ENCODE measurements at regions not wholly inside any gene's neighbourhood (a gene's known extent, or its start where the extent isn't known, plus 50 kb on each side); places are given as distances from the start of the nearest gene placed in this dataset.
"Not testable (repeated sequence)": the region's sequence is repeated elsewhere in the genome, so short reads cannot be mapped to it uniquely, and the experiment has no call there.

DNA sequence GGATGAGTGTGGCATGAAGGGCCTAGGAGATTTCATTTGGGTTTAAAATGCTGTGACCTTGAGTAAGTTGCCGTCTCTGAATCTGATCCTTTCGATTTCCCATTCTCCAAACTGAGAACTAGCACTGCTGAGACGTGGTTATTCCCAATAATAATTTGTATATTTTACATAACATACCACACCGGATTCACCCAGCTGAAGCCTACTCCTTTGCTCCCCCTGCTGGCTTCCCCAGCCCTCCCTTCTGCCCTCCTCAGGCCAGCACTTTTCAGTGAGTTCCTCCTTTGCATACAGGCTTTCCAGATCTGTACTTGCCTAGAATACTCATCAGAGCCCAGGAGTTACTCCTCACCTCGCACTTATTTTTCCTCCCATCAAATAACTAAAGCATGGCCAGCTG lies 255.1 kb downstream of the OR4F29 start:
- POLR2A ChIA-PET; H3K36me3 Mint-ChIP-seq (ENCODE audit: insufficient read depth, unreplicated experiment); H3K9me3 Mint-ChIP-seq (ENCODE audit: unreplicated experiment); DNase-seq; H3K36me3 ChIP-seq (ENCODE audit: control insufficient read depth, insufficient read depth, low read length); H3K4me3 ChIP-seq (ENCODE audit: low read depth, low read length); H3K4me1 ChIP-seq; H3K27ac Mint-ChIP-seq (ENCODE audit: unreplicated experiment); BruUV-seq (replicated peaks); intact Hi-C loops (cut with micrococcal nuclease; ENCODE audit: unreplicated experiment); H3K9me3 ChIP-seq; H3K27me3 ChIP-seq (replicated peaks; ENCODE audit: control insufficient read depth, insufficient read depth, low read length); H3K4me1 Mint-ChIP-seq (ENCODE audit: low read depth, unreplicated experiment); CTCF ChIA-PET; H3K4me3 Mint-ChIP-seq (ENCODE audit: unreplicated experiment); H3K27me3 Mint-ChIP-seq (ENCODE audit: insufficient read depth, unreplicated experiment): not testable (repeated sequence)

DNA sequence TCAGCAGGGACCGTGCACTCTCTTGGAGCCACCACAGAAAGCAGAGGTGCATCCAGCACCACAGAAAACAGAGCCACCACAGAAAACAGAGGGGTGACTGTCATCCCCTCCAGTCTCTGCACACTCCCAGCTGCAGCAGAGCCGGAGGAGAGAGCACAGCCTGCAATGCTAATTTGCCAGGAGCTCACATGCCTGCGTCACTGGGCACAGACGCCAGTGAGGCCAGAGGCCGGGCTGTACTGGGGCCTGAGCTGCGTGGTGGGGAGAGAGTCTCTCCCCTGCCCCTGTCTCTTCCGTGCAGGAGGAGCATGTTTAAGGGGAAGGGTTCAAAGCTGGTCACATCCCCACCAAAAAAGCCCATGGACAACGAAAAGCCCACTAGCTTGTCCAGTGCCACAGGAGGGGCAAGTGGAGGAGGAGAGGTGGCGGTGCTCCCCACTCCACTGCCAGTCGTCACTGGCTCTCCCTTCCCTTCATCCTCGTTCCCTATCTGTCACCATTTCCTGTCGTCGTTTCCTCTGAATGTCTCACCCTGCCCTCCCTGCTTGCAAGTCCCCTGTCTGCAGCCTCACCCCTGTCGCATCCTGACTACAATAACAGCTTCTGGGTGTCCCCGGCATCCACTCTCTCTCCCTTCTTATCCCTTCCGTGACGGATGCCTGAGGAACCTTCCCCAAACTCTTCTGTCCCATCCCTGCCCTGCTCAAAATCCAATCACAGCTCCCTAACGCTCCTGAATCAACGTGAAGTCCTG lies 260.0 kb downstream of the OR4F29 start:
- H3K36me3 ChIP-seq (ENCODE audit: control insufficient read depth, insufficient read depth, low read length); H3K27me3 ChIP-seq (replicated peaks; ENCODE audit: control insufficient read depth, insufficient read depth, low read length); H3K4me3 Mint-ChIP-seq (ENCODE audit: unreplicated experiment); intact Hi-C loops (cut with micrococcal nuclease; ENCODE audit: unreplicated experiment); H3K9me3 ChIP-seq; POLR2A ChIA-PET; H3K4me3 ChIP-seq (ENCODE audit: low read depth, low read length); H3K4me1 Mint-ChIP-seq (ENCODE audit: low read depth, unreplicated experiment); H3K36me3 Mint-ChIP-seq (ENCODE audit: insufficient read depth, unreplicated experiment); H3K4me1 ChIP-seq; H3K9me3 Mint-ChIP-seq (ENCODE audit: unreplicated experiment); CTCF ChIA-PET; H3K27me3 Mint-ChIP-seq (ENCODE audit: insufficient read depth, unreplicated experiment); H3K27ac Mint-ChIP-seq (ENCODE audit: unreplicated experiment): not testable (repeated sequence)
- DNase-seq: peak; percentile 22 to 44
- BruUV-seq (replicated peaks): TSS peak; percentile 12

DNA sequence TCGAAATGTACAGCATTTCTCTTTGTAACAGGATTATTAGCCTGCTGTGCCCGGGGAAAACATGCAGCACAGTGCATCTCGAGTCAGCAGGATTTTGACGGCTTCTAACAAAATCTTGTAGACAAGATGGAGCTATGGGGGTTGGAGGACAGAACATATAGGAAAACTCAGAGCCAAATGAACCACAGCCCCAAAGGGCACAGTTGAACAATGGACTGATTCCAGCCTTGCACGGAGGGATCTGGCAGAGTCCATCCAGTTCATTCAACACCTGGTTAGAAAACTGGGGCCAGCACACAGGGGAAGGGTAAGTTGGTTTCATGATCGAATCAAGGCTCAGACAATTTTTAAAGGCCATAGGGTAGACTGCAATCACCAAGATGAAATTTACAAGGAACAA lies 260.8 kb downstream of the OR4F29 start:
- H3K36me3 Mint-ChIP-seq (ENCODE audit: insufficient read depth, unreplicated experiment); H3K36me3 ChIP-seq (ENCODE audit: control insufficient read depth, insufficient read depth, low read length); H3K27ac Mint-ChIP-seq (ENCODE audit: unreplicated experiment); BruUV-seq (replicated peaks); H3K4me3 ChIP-seq (ENCODE audit: low read depth, low read length); intact Hi-C loops (cut with micrococcal nuclease; ENCODE audit: unreplicated experiment); H3K27me3 Mint-ChIP-seq (ENCODE audit: insufficient read depth, unreplicated experiment); H3K4me1 ChIP-seq; H3K4me1 Mint-ChIP-seq (ENCODE audit: low read depth, unreplicated experiment); H3K4me3 Mint-ChIP-seq (ENCODE audit: unreplicated experiment); H3K9me3 ChIP-seq; POLR2A ChIA-PET; CTCF ChIA-PET; H3K9me3 Mint-ChIP-seq (ENCODE audit: unreplicated experiment); H3K27me3 ChIP-seq (replicated peaks; ENCODE audit: control insufficient read depth, insufficient read depth, low read length): not testable (repeated sequence)
- peak in 1 of 2 experiments; percentile 3 for DNase-seq

DNA sequence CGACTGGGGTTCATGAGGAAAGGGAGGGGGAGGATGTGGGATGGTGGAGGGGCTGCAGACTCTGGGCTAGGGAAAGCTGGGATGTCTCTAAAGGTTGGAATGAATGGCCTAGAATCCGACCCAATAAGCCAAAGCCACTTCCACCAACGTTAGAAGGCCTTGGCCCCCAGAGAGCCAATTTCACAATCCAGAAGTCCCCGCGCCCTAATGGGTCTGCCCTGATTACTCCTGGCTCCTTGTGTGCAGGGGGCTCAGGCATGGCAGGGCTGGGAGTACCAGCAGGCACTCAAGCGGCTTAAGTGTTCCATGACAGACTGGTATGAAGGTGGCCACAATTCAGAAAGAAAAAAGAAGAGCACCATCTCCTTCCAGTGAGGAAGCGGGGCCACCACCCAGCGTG lies 261.6 kb downstream of the OR4F29 start:
- H3K4me3 ChIP-seq (ENCODE audit: low read depth, low read length); DNase-seq; H3K4me3 Mint-ChIP-seq (ENCODE audit: unreplicated experiment); H3K9me3 ChIP-seq; H3K27me3 ChIP-seq (replicated peaks; ENCODE audit: control insufficient read depth, insufficient read depth, low read length); intact Hi-C loops (cut with micrococcal nuclease; ENCODE audit: unreplicated experiment); H3K36me3 ChIP-seq (ENCODE audit: control insufficient read depth, insufficient read depth, low read length); H3K9me3 Mint-ChIP-seq (ENCODE audit: unreplicated experiment); H3K4me1 Mint-ChIP-seq (ENCODE audit: low read depth, unreplicated experiment); POLR2A ChIA-PET; H3K4me1 ChIP-seq; H3K27me3 Mint-ChIP-seq (ENCODE audit: insufficient read depth, unreplicated experiment); H3K27ac Mint-ChIP-seq (ENCODE audit: unreplicated experiment); BruUV-seq (replicated peaks); CTCF ChIA-PET; H3K36me3 Mint-ChIP-seq (ENCODE audit: insufficient read depth, unreplicated experiment): not testable (repeated sequence)

GRCh38 chr1:189270-189669 lies 262.2 kb downstream of the OR4F29 start:
- BruUV-seq (replicated peaks); H3K27me3 ChIP-seq (replicated peaks; ENCODE audit: control insufficient read depth, insufficient read depth, low read length): not testable (repeated sequence)

GRCh38 chr1:187298-187697 lies 264.2 kb downstream of the OR4F29 start:
- H3K4me1 Mint-ChIP-seq (ENCODE audit: low read depth, unreplicated experiment); CTCF ChIA-PET; POLR2A ChIA-PET; intact Hi-C loops (cut with micrococcal nuclease; ENCODE audit: unreplicated experiment); H3K36me3 Mint-ChIP-seq (ENCODE audit: insufficient read depth, unreplicated experiment); H3K9me3 Mint-ChIP-seq (ENCODE audit: unreplicated experiment); H3K4me3 Mint-ChIP-seq (ENCODE audit: unreplicated experiment); H3K36me3 ChIP-seq (ENCODE audit: control insufficient read depth, insufficient read depth, low read length); H3K4me1 ChIP-seq; DNase-seq; BruUV-seq (replicated peaks); H3K4me3 ChIP-seq (ENCODE audit: low read depth, low read length); H3K27me3 ChIP-seq (replicated peaks; ENCODE audit: control insufficient read depth, insufficient read depth, low read length); H3K27me3 Mint-ChIP-seq (ENCODE audit: insufficient read depth, unreplicated experiment); H3K27ac Mint-ChIP-seq (ENCODE audit: unreplicated experiment); H3K9me3 ChIP-seq: not testable (repeated sequence)

More at GRCh38 chr1:189270-189669, 262.2 kb downstream of the OR4F29 start:
- intact Hi-C loops (cut with micrococcal nuclease; ENCODE audit: unreplicated experiment); H3K9me3 Mint-ChIP-seq (ENCODE audit: unreplicated experiment); H3K4me1 ChIP-seq; H3K4me3 Mint-ChIP-seq (ENCODE audit: unreplicated experiment); H3K27me3 Mint-ChIP-seq (ENCODE audit: insufficient read depth, unreplicated experiment); H3K36me3 Mint-ChIP-seq (ENCODE audit: insufficient read depth, unreplicated experiment); H3K4me1 Mint-ChIP-seq (ENCODE audit: low read depth, unreplicated experiment); H3K9me3 ChIP-seq; CTCF ChIA-PET; H3K36me3 ChIP-seq (ENCODE audit: control insufficient read depth, insufficient read depth, low read length); H3K27ac Mint-ChIP-seq (ENCODE audit: unreplicated experiment); H3K4me3 ChIP-seq (ENCODE audit: low read depth, low read length); POLR2A ChIA-PET: not testable (repeated sequence)
- peak in 1 of 2 experiments; percentile 35 for DNase-seq

Measured in Caco-2 (cell line).